Uterus (tissue), 3 donors: ENCODE measurements at regions not wholly inside any gene's neighbourhood (a gene's known extent, or its start where the extent isn't known, plus 50 kb on each side); places are given as distances from the start of the nearest gene placed in this dataset.

Source experiments
- DNase-seq, 2 donors: peaks; one replicate each; pipeline ENCODE4 v3.0.0-alpha.2; 2019 to 2020
- H3K27ac ChIP-seq, 2 donors: fragments of 200-600 bp; sonication (generic); 1 replicate in 1 of 2; 2 replicates in 1 of 2; pipeline ENCODE4 v1.5.1; 2016 to 2018
- H3K27me3 ChIP-seq, 2 donors: fragments of 200-600 bp; sonication (generic); one replicate each; pipeline ENCODE4 v1.5.1; 2018 to 2019; ENCODE audit warnings: control low read depth in 1 of 2
- H3K36me3 ChIP-seq, 2 donors: fragments of 200-600 bp; sonication (generic); one replicate each; pipeline ENCODE4 v1.5.1; 2019; ENCODE audit warnings: control low read depth in 1 of 2
- H3K4me1 ChIP-seq, 2 donors: fragments of 200-600 bp; sonication (generic); one replicate each; pipeline ENCODE4 v1.5.1; 2018 to 2019; ENCODE audit warnings: control low read depth in 1 of 2
- H3K4me3 ChIP-seq, 2 donors: fragments of 200-600 bp; sonication (generic); 1 replicate in 1 of 2; 2 replicates in 1 of 2; pipeline ENCODE4 v1.5.1; 2018 to 2019; ENCODE audit warnings: mild to moderate bottlenecking in 1 of 2
- H3K9me3 ChIP-seq, 2 donors: fragments of 200-600 bp; sonication (generic); one replicate each; pipeline ENCODE4 v1.5.1; 2019; ENCODE audit warnings: control low read depth in 1 of 2
- CTCF ChIP-seq, 4 experiments: fragments of 200-600 bp in 2 of 4; fragments of 450-650 bp in 2 of 4; sonication (generic) in 2 of 4; IDR thresholded peaks; one replicate each; pipeline ENCODE4 v1.5.1; 2016 to 2019; ENCODE audit warnings: antibody characterized with exemption in 4 of 4, mild to moderate bottlenecking in 2 of 4, moderate library complexity in 1 of 4
- POLR2A ChIP-seq, 2 donors: fragments of 450-650 bp; IDR thresholded peaks; one replicate each; pipeline ENCODE4 v1.6.1; 2016; ENCODE audit warnings: antibody characterized with exemption in 2 of 2, mild to moderate bottlenecking in 1 of 2, moderate library complexity in 1 of 2
- intact Hi-C: fragments of 100-400 bp; cut with DNase I; formaldehyde crosslinking; loops from one replicate; pipeline ENCODE4 v1.15.1; 2023; ENCODE audit warnings: low total_unique reads
- donor health status: DM: yes; HTN: yes; CAD: no.

GRCh38 chr20:40634891-40635290 is 54.1 kb downstream of the MAFB start:
- intact Hi-C loops: no loop called here
- no peaks in the 10 kb centered on the region for H3K27me3 ChIP-seq
- H3K4me3 ChIP-seq: no peak overlapping the region
- H3K4me1 ChIP-seq: no peaks in the 10 kb centered on the region
- TF ChIP-seq CTCF (IDR thresholded peaks at IDR 0.05) (no peak), POLR2A (IDR thresholded peaks at IDR 0.05) (no peak)
- no peak for DNase-seq
- no peaks in the 10 kb centered on the region for H3K36me3 ChIP-seq
- H3K27ac ChIP-seq: no peak overlapping the region
- H3K9me3 ChIP-seq: no peaks in the 10 kb centered on the region

GRCh38 chr20:40633123-40633850 is 55.7 kb downstream of the MAFB start:
- no peaks in the 10 kb centered on the region for H3K36me3 ChIP-seq
- no peak overlapping the region for H3K4me3 ChIP-seq
- H3K4me1 ChIP-seq: no peaks in the 10 kb centered on the region
- H3K27me3 ChIP-seq: no peaks in the 10 kb centered on the region
- no peak overlapping the region for H3K27ac ChIP-seq
- intact Hi-C loops: no loop called here
- no peaks in the 10 kb centered on the region for H3K9me3 ChIP-seq
- DNase-seq: no peak
- TF ChIP-seq POLR2A (IDR thresholded peaks at IDR 0.05) (no peak), CTCF (IDR thresholded peaks at IDR 0.05) (no peak)

GRCh38 chr20:40632346-40632976 is 56.6 kb downstream of the MAFB start:
- Histone ChIP-seq H3K27me3 (no peaks in the 10 kb centered on the region), H3K27ac (no peak overlapping the region), H3K36me3 (no peaks in the 10 kb centered on the region), H3K9me3 (no peaks in the 10 kb centered on the region), H3K4me3 (no peak overlapping the region), H3K4me1 (no peaks in the 10 kb centered on the region)
- intact Hi-C loops: no loop called here
- DNase-seq: no peak
- TF ChIP-seq CTCF (IDR thresholded peaks at IDR 0.05): no peak
- TF ChIP-seq POLR2A (IDR thresholded peaks at IDR 0.05): no peak

GRCh38 chr20:40631119-40631631 is 57.9 kb downstream of the MAFB start:
- no peaks in the 10 kb centered on the region for H3K4me1 ChIP-seq
- DNase-seq: no peak
- intact Hi-C loops: no loop called here
- no peaks in the 10 kb centered on the region for H3K27me3 ChIP-seq
- H3K36me3 ChIP-seq: no peaks in the 10 kb centered on the region
- H3K27ac ChIP-seq: no peak overlapping the region
- H3K9me3 ChIP-seq: no peaks in the 10 kb centered on the region
- no peak overlapping the region for H3K4me3 ChIP-seq
- TF ChIP-seq CTCF (IDR thresholded peaks at IDR 0.05) (no peak), POLR2A (IDR thresholded peaks at IDR 0.05) (no peak)

GRCh38 chr20:40630713-40631112 is 58.3 kb downstream of the MAFB start:
- Histone ChIP-seq H3K4me3 (no peak overlapping the region), H3K27ac (no peak overlapping the region), H3K9me3 (no peaks in the 10 kb centered on the region), H3K27me3 (no peaks in the 10 kb centered on the region), H3K4me1 (no peaks in the 10 kb centered on the region), H3K36me3 (no peaks in the 10 kb centered on the region)
- intact Hi-C loops: no loop called here
- TF ChIP-seq POLR2A (IDR thresholded peaks at IDR 0.05): no peak
- no peak for TF ChIP-seq CTCF (IDR thresholded peaks at IDR 0.05)
- no peak for DNase-seq
